Epithelial cell of proximal tubule (primary cell): ENCODE measurements at regions not wholly inside any gene's neighbourhood (a gene's known extent, or its start where the extent isn't known, plus 50 kb on each side); places are given as distances from the start of the nearest gene placed in this dataset.

Experiments used
- DNase-seq: peaks from one replicate; pipeline ENCODE4 v3.0.0-alpha.2; 2011; ENCODE audit warnings: low read depth
- H3K4me3 ChIP-seq: 2 replicates; pipeline ENCODE4 v1.5.1; 2011; ENCODE audit warnings: low read depth, mild to moderate bottlenecking, low read length
- TF ChIP-seq, protein P1 (sequence below): conservative IDR thresholded peaks from 2 replicates; pipeline ENCODE4 v1.5.1; 2012; ENCODE audit warnings: low read depth, mild to moderate bottlenecking, low read length

DNA sequence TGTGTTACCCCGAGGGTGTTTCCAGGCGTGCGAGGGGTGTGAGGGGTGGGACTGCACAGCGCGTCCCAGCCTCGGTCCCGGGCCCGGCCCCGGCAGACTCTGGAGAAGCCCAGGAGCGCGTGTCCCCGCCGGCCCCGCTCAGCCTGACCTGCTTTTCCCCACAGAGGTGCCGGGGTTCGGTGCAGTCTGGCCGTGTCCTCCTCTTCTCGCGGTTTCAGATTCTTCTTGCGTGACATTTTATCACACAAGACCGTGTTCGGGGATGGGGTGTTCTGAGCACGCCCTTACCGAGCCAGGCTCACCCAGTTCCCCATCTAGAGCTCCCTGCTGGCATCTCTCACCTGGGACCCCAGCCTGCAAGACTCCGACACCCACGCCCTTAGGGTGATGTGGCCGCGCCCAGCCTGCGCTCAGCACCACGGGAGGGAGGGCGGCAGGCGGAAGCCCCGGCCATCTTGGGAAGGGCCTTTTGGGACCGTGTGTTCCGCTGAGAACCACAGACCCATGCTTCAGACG is 775.6 kb downstream of the BRD1 start:
- no peak for DNase-seq
- TF ChIP-seq, protein P1, sequence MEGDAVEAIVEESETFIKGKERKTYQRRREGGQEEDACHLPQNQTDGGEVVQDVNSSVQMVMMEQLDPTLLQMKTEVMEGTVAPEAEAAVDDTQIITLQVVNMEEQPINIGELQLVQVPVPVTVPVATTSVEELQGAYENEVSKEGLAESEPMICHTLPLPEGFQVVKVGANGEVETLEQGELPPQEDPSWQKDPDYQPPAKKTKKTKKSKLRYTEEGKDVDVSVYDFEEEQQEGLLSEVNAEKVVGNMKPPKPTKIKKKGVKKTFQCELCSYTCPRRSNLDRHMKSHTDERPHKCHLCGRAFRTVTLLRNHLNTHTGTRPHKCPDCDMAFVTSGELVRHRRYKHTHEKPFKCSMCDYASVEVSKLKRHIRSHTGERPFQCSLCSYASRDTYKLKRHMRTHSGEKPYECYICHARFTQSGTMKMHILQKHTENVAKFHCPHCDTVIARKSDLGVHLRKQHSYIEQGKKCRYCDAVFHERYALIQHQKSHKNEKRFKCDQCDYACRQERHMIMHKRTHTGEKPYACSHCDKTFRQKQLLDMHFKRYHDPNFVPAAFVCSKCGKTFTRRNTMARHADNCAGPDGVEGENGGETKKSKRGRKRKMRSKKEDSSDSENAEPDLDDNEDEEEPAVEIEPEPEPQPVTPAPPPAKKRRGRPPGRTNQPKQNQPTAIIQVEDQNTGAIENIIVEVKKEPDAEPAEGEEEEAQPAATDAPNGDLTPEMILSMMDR, result no peak
- H3K4me3 ChIP-seq, result no peak overlapping the region

DNA sequence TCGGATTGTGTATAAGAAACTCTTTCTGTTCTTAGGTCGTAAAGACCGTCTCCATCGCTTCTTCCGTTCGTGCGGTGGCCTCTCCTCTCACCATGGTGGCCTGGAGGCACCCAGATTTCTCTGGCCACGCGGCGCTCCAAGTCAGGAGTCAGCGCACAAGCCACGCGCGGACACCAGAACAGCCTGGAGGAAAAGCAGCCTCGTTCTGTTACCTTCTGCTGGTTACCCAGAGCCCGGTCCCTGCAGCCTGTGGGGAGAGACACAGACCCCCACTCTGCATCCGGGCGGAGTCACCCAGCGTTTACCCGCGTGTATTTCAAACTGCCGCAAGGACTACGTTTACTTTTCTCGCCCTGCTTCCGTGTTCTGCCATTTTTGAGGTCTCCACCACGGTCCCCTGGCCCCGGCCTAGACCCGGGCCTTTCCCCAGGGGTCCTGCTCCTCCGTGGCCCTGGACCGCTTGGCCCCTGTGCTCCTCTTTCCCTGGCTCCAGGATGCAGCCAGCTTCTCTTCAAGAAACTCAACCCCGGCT is 776.1 kb downstream of the BRD1 start:
- TF ChIP-seq, protein P1, result no peak
- no peak for DNase-seq

DNA sequence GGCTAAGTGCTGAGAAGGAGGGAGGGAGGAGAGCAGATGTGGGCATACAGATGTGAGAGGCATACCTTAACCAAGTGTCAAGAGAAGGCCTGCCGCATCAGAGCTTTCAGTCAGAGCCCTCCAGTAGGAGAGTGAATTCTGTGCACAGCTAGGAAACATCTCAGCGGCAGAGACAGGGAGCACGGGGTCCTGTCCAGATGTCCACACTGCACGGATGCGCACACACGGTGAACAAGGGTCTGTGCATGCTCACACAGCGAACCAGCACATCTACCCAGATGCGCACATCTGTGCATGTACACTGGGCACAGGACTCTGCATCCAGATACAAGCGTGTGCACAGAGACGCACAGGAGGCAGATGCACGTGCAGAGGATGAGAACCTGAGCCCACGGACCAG is 778.0 kb downstream of the BRD1 start:
- no peak overlapping the region for H3K4me3 ChIP-seq
- TF ChIP-seq, protein P1, result no peak
- DNase-seq, result no peak

More for the DNA sequence above, 776.1 kb downstream of the BRD1 start:
- H3K4me3 ChIP-seq, result no peak overlapping the region

DNA sequence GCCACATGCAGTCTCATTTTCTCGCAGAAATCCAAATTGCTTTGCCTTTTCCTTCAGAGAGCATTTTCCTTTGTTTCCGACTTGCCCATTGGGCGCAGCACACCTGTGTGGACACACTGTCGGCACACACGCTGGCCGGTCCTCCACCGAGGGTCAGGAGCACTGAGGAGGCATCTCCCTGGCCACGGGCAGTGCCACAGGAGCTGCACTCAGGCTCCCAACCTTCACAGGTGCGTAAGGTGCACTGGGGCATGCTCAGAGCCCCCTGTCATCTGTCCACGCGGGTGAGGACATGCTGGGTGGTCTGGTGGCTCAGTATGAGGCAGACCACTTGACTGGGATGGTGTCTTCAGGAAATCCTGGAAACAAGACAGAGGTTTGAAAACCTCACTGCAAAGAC is 779.1 kb downstream of the BRD1 start:
- DNase-seq, result no peak
- TF ChIP-seq, protein P1, result no peak
- no peak overlapping the region for H3K4me3 ChIP-seq

DNA sequence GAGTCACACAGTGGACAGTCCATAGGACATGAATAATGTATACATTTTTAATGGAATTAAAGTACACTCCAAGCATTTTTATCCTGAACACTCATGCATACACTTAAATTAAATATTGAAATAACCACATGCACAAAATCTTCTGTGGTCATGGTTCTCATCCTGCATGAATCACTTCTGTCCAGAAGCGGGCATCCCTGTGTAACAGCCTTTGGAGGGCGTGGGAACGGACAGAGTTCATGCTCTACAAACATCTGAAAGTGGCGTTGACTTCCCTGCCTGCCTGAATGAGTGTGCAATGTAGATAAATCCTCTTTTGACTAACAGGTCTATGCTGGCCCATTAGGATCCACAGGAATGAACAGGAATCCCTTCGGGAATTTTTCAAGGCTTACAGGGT is 780.2 kb downstream of the BRD1 start:
- TF ChIP-seq, protein P1, result no peak
- DNase-seq, result no peak
- no peak overlapping the region for H3K4me3 ChIP-seq

DNA sequence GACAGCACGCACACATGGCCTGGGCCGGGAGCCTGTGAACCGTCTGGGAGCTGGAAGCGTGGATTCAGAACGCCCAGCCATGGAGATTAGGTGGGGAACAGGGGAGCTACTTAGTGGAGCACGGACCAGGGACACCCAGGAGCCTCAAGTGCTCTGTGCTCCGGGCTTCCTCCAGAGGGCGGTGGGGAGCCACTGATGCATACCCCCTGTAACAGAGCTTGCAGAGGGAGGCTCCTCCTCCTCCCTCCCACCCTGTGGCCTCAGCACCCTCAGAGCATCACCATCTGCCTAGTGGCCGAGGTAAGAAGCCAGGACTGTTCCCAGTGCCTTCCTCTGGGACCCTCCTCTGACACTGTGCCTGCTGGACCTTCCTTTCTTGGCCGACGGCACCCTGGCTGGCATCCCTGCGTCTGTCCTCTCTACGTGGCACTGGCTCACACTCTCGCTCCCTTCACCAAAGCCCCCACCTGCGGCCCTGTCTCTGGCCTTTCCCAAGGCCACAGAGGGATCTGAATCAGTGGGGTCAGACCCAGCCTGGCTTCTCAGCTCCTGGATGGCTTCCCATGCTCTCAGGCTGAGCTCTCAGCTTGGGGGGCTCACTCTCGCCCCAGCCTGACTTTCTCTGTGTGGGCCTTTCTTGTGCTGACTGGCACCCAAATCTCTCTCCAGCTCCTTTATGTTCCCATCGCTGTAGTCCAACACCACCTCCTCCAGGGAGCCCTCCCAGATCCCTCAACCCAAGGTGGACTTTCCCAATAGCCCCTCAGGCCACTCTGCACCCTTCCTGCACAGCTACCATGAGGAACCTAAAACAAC is 780.9 kb downstream of the BRD1 start:
- no peak overlapping the region for H3K4me3 ChIP-seq
- TF ChIP-seq, protein P1, result peak; percentile 26
- no peak for DNase-seq

DNA sequence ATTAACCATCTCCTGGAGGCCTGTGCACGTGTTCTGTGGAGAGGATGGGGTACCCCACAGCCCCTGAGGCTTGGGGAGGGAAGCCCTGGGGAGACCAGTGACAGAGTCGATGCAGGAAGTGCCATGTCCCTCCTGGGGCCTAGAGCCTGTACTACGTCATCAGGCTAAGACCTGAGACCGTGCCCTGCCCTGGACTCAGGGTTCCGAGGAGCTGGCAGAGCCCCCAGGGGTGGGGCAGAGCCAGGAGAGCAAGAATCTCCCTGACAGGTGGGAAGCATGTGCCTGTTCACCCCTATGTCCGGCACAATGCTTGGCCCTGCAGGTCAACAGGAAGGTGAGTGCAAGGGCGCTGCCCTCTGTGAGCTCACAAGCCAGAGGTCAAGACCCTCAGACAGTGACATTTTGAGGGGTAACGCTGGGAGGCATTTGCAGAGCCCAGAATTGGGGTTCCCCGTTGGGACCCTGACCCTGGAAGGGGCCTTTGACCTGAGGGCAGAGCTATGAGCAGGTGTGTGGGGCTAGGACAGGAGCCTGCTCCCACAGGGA is 781.6 kb downstream of the BRD1 start:
- DNase-seq, result no peak
- H3K4me3 ChIP-seq, result no peak overlapping the region
- TF ChIP-seq, protein P1, result no peak
